IPS-18a (cell line): ENCODE measurements at regions not wholly inside any gene's neighbourhood (a gene's known extent, or its start where the extent isn't known, plus 50 kb on each side); places are given as distances from the start of the nearest gene placed in this dataset.

ENCODE experiments used
- H3K27ac ChIP-seq: one replicate; pipeline ENCODE4 v1.5.1; 2013; ENCODE audit warnings: low read length
- H3K27me3 ChIP-seq: one replicate; pipeline ENCODE4 v1.6.1; 2013; ENCODE audit warnings: mild to moderate bottlenecking, low read length; ENCODE audit not compliant: control insufficient read depth, insufficient read depth
- H3K36me3 ChIP-seq: one replicate; pipeline ENCODE4 v1.6.1; 2013; ENCODE audit warnings: low read depth, low read length; ENCODE audit not compliant: control insufficient read depth
- H3K4me1 ChIP-seq: one replicate; pipeline ENCODE4 v1.6.1; 2013; ENCODE audit warnings: low read depth, low read length; ENCODE audit not compliant: control insufficient read depth
- H3K4me3 ChIP-seq: one replicate; pipeline ENCODE4 v1.5.1; 2013; ENCODE audit warnings: low read length
- H3K9ac ChIP-seq: one replicate; pipeline ENCODE4 v1.6.1; 2013; ENCODE audit warnings: mild to moderate bottlenecking, low read length, moderate library complexity
- H3K9me3 ChIP-seq: one replicate; pipeline ENCODE4 v1.6.1; 2013; ENCODE audit warnings: low read depth, low read length; ENCODE audit not compliant: control insufficient read depth

GRCh38 chr14:97410667-97411620 is 613.8 kb downstream of the VRK1 start:
- peaks cover 36% of the 10 kb centered on the region for H3K27me3 ChIP-seq
- H3K9ac ChIP-seq = no peak overlapping the region
- H3K4me1 ChIP-seq = peaks cover 67% of the 10 kb centered on the region
- H3K36me3 ChIP-seq = no peaks in the 10 kb centered on the region
- H3K27ac ChIP-seq = no peak overlapping the region
- H3K4me3 ChIP-seq = peak overlapping the region; percentile 67
- H3K9me3 ChIP-seq = no peaks in the 10 kb centered on the region

- Histone ChIP-seq H3K4me1 (peaks cover 76% of the 10 kb centered on the region), H3K9me3 (no peaks in the 10 kb centered on the region), H3K9ac (no peak overlapping the region), H3K36me3 (no peaks in the 10 kb centered on the region), H3K27ac (no peak overlapping the region), H3K27me3 (peaks cover 36% of the 10 kb centered on the region), H3K4me3 (peak overlapping the region; percentile 67)
These were observed 614.9 kb downstream of the VRK1 start for GRCh38 chr14:97411938-97412612.

DNA sequence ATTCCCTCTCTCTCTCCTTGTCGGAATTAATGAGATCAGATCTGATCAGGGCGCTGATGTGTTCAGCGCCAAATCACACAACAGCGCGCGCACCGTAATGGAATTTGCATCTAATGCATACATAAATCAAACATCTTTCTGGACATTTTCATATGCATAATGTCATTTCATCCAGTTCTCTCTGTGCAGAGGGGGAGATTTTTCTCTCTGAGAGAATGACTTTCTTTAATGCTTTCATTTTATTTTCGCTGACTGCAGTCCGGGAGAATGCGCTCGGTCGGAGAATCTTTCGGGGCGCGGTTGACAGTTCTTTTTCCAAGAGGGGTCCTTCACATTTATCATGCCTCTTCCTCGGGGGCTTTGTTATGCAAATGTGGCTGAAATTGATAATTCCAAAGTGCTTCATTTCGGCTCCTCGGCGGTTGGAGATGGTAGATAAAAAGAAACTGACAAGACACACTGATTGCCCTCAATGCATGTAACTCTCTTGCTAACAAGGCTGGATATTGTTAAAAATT is 615.9 kb downstream of the VRK1 start:
- Histone ChIP-seq H3K9ac (no peak overlapping the region), H3K4me3 (peak overlapping the region; percentile 67), H3K9me3 (no peaks in the 10 kb centered on the region), H3K36me3 (no peaks in the 10 kb centered on the region), H3K4me1 (peaks cover 69% of the 10 kb centered on the region), H3K27me3 (peaks cover 36% of the 10 kb centered on the region), H3K27ac (no peak overlapping the region)

GRCh38 chr14:97413966-97414717 is 617.0 kb downstream of the VRK1 start:
- Histone ChIP-seq H3K4me3 (peak overlapping the region; percentile 67), H3K27me3 (peaks cover 36% of the 10 kb centered on the region), H3K4me1 (peaks cover 65% of the 10 kb centered on the region), H3K36me3 (no peaks in the 10 kb centered on the region), H3K27ac (peak overlapping the region; percentile 70), H3K9ac (peak overlapping the region; percentile 24), H3K9me3 (no peaks in the 10 kb centered on the region)

DNA sequence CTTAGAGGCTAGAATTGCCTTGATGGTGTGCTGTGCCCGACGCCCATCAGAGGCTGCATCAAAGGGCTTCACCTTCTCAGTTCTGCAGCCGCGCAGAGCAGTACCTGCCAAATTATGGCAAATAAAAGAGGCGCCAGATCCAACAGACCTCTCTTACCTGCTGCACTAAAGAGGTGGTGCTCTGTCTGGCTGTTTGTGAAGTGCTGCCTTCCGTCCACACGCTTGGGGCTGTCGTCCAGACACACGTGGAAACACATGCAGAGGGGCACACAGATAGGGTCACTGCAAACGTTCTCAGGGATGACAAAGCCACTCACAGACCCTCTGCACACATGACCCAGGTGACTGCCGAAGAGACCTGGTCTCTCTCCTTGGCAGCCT is 617.5 kb downstream of the VRK1 start:
- Histone ChIP-seq H3K4me3 (no peak overlapping the region), H3K27ac (no peak overlapping the region), H3K27me3 (peaks cover 36% of the 10 kb centered on the region), H3K9ac (no peak overlapping the region), H3K9me3 (no peaks in the 10 kb centered on the region), H3K36me3 (no peaks in the 10 kb centered on the region), H3K4me1 (peaks cover 65% of the 10 kb centered on the region)

GRCh38 chr14:97415907-97416306 is 618.7 kb downstream of the VRK1 start:
- H3K27me3 ChIP-seq = peaks cover 28% of the 10 kb centered on the region
- no peak overlapping the region for H3K9ac ChIP-seq
- peaks cover 58% of the 10 kb centered on the region for H3K4me1 ChIP-seq
- H3K27ac ChIP-seq = no peak overlapping the region
- no peaks in the 10 kb centered on the region for H3K36me3 ChIP-seq
- no peak overlapping the region for H3K4me3 ChIP-seq
- no peaks in the 10 kb centered on the region for H3K9me3 ChIP-seq

GRCh38 chr14:97416550-97416949 is 619.4 kb downstream of the VRK1 start:
- H3K4me1 ChIP-seq = peaks cover 51% of the 10 kb centered on the region
- no peak overlapping the region for H3K9ac ChIP-seq
- no peak overlapping the region for H3K4me3 ChIP-seq
- no peaks in the 10 kb centered on the region for H3K36me3 ChIP-seq
- no peaks in the 10 kb centered on the region for H3K9me3 ChIP-seq
- H3K27ac ChIP-seq = no peak overlapping the region
- peaks cover 21% of the 10 kb centered on the region for H3K27me3 ChIP-seq

DNA sequence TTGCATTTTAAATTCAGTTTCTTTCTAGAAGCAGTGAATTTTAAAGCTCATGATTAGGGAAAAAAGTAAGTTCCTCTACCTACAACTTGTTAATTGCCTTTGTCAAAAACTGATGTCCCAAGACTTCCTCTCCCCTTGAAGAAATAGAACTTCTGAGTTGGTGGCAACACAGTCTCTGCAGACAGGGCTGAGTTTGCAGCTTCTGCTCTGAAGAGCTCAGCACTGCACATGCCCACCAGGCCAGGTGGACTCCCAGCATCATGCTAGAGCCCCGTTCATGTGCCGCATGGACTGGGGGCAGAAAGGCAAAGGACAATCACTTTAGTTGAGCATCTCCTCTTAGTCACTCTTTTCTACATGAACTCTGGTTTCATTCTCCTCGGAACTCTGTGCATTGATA is 620.1 kb downstream of the VRK1 start:
- peaks cover 43% of the 10 kb centered on the region for H3K4me1 ChIP-seq
- H3K27me3 ChIP-seq = peaks cover 14% of the 10 kb centered on the region
- no peaks in the 10 kb centered on the region for H3K36me3 ChIP-seq
- no peaks in the 10 kb centered on the region for H3K9me3 ChIP-seq
- no peak overlapping the region for H3K4me3 ChIP-seq
- H3K9ac ChIP-seq = no peak overlapping the region
- no peak overlapping the region for H3K27ac ChIP-seq

DNA sequence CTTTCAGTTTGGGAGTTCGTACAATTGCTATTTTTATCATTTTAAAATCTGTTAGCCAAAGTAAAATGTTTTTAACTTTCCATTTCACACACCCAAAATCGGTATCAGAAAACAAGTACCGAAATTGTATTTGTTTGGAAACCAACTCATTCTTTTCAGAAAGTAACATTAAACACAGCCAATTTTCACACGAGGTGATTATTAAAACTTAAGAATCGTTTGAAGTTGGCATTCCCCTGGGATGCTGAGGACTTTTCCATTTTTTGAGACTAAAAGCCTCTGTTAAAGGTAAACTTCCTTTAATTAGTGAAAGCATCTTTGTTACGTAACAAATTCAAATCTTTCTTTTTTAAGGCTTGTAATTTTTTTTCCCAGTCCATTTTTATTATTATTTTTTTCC is 623.0 kb downstream of the VRK1 start:
- no peaks in the 10 kb centered on the region for H3K27me3 ChIP-seq
- no peak overlapping the region for H3K9ac ChIP-seq
- no peaks in the 10 kb centered on the region for H3K9me3 ChIP-seq
- H3K36me3 ChIP-seq = no peaks in the 10 kb centered on the region
- no peak overlapping the region for H3K27ac ChIP-seq
- no peak overlapping the region for H3K4me3 ChIP-seq
- H3K4me1 ChIP-seq = peaks cover 15% of the 10 kb centered on the region

DNA sequence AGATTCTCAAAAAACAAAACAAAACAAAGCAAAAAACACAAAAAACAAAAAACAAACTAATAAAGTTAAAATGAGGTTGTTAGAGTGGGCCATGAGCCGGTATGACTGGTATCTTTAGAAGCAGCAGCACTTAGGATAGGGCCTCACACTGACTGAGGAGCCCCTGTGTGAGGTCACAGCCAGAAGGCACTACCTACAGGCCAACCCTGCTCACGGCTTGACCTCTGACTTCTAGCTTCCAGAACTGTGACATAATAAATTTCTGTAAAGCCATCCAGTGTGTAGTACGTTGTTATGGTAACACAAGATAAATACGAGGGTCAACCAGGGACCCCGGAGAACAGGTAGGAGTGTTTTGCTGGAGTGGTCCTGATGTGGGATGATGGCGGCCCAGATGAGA is 629.6 kb downstream of the VRK1 start:
- Histone ChIP-seq H3K27me3 (no peaks in the 10 kb centered on the region), H3K9me3 (no peaks in the 10 kb centered on the region), H3K27ac (no peak overlapping the region), H3K36me3 (no peaks in the 10 kb centered on the region), H3K4me3 (no peak overlapping the region), H3K9ac (no peak overlapping the region), H3K4me1 (no peaks in the 10 kb centered on the region)

DNA sequence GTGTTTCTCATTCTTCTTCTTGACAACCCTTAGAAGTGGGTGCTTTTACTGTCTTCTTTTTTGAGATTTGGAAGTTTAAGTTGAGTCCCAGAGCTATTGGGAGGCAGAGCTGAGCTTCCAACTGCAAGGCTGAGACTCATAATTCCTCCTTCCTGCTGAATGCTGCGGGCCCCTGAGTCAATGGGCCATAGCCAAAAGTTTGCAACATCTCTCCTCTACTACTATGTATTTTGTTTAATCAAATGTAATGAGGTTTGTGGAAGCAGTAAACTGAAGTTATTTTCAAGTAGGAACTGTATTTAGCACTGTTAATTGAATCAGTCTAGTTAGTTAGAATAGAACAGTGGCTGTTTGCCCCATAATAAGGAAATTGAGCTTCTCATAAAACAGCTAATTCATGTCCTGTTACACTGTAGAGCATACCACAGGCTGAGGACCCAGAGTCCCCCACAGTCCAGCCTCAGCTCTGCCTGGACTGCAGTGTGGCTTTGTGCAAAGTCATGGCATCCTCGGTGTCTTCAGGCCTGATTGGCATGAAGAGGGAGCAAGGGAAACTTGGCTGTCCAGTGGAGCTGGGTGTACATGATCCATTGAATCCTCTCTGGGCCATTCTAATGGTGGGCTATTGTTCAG is 631.7 kb downstream of the VRK1 start:
- no peak overlapping the region for H3K9ac ChIP-seq
- H3K9me3 ChIP-seq = no peaks in the 10 kb centered on the region
- H3K36me3 ChIP-seq = no peaks in the 10 kb centered on the region
- no peaks in the 10 kb centered on the region for H3K4me1 ChIP-seq
- no peak overlapping the region for H3K27ac ChIP-seq
- no peak overlapping the region for H3K4me3 ChIP-seq
- H3K27me3 ChIP-seq = no peaks in the 10 kb centered on the region
